Neutrophil (primary cell): ENCODE measurements at regions not wholly inside any gene's neighbourhood (a gene's known extent, or its start where the extent isn't known, plus 50 kb on each side); places are given as distances from the start of the nearest gene placed in this dataset.
A peak's percentile ranks its signal among the peaks of the same experiment; 100 is the strongest.

Source experiments
- H3K27ac ChIP-seq: fragments of 200-600 bp; sonication (generic); 2 replicates; pipeline ENCODE4 v1.5.1; 2016; ENCODE audit warnings: mild to moderate bottlenecking, moderate library complexity
- H3K27me3 ChIP-seq: fragments of 200-600 bp; sonication (generic); 2 replicates; pipeline ENCODE4 v1.6.0; 2016; ENCODE audit warnings: mild to moderate bottlenecking
- H3K36me3 ChIP-seq: fragments of 200-600 bp; sonication (generic); 2 replicates; pipeline ENCODE4 v1.5.1; 2017
- H3K4me1 ChIP-seq, 2 experiments: fragments of 200-600 bp in 1 of 2; sonication (generic) in 1 of 2; 1 replicate in 1 of 2; 2 replicates in 1 of 2; pipeline versions ENCODE4 v1.5.1 to v1.6.1; 2013 to 2016; ENCODE audit warnings: low read depth in 1 of 2, low read length in 1 of 2, mild to moderate bottlenecking in 1 of 2, moderate library complexity in 1 of 2; ENCODE audit not compliant: control insufficient read depth in 1 of 2, insufficient read depth in 1 of 2
- H3K4me3 ChIP-seq, 2 experiments: fragments of 200-600 bp in 1 of 2; sonication (generic) in 1 of 2; 1 replicate in 1 of 2; 2 replicates in 1 of 2; pipeline ENCODE4 v1.5.1; 2013 to 2016; ENCODE audit warnings: low read depth in 1 of 2, low read length in 1 of 2, mild to moderate bottlenecking in 1 of 2, moderate library complexity in 1 of 2
- H3K9me3 ChIP-seq: fragments of 200-600 bp; sonication (generic); 2 replicates; pipeline ENCODE4 v1.5.1; 2016
- TF ChIP-seq, protein P1 (sequence below): fragments of 200-600 bp; sonication (generic); IDR thresholded peaks from 2 replicates; pipeline ENCODE4 v1.5.1; 2016; ENCODE audit warnings: antibody characterized with exemption

DNA sequence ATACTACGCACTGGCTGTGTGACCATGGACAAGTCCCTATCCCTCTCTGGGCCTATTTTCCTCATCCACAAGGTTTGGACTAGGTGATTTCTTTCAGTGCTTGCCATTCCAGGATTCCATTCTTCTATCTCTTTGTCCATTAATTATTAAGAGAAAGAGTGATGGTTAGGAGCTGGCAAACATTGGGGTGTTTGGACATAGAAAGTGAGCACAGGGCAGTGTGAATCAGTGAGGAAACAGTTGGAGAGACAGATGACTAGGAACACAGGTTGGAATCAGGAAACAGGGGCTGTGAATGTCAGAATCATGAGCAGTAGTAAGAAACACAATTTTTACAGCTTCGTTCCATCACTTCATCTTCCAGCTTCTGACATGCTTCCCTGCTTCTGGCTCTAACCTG lies 211.8 kb downstream of the INSC start:
- no peak overlapping the region for H3K4me3 ChIP-seq
- no peak overlapping the region for H3K27ac ChIP-seq
- no peaks in the 10 kb centered on the region for H3K4me1 ChIP-seq
- TF ChIP-seq, protein P1, sequence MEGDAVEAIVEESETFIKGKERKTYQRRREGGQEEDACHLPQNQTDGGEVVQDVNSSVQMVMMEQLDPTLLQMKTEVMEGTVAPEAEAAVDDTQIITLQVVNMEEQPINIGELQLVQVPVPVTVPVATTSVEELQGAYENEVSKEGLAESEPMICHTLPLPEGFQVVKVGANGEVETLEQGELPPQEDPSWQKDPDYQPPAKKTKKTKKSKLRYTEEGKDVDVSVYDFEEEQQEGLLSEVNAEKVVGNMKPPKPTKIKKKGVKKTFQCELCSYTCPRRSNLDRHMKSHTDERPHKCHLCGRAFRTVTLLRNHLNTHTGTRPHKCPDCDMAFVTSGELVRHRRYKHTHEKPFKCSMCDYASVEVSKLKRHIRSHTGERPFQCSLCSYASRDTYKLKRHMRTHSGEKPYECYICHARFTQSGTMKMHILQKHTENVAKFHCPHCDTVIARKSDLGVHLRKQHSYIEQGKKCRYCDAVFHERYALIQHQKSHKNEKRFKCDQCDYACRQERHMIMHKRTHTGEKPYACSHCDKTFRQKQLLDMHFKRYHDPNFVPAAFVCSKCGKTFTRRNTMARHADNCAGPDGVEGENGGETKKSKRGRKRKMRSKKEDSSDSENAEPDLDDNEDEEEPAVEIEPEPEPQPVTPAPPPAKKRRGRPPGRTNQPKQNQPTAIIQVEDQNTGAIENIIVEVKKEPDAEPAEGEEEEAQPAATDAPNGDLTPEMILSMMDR, result no peak
- H3K27me3 ChIP-seq, result peaks cover 17% of the 10 kb centered on the region
- H3K36me3 ChIP-seq, result no peaks in the 10 kb centered on the region
- H3K9me3 ChIP-seq, result no peaks in the 10 kb centered on the region

DNA sequence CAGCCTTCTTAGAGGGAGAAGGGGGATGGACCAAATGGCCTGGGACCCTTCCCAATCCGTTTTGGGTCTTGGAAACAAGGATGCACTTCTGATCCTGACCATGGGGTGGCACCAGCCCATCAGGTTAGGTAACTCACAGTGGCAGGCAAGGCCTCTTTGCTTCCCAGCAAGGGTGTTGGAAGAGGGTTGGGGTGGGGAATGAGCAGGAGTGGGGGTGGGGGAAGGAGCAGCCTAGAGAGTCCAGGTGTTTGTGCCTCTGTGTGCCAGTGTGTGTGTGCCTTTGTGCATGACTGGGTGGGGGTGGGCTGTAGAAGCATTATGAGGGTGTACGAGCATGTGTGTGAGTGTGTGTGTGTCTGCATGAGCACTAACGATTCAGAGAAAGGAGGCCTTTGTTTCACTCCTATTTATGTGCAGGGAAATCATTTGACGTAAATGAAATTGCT lies 213.1 kb downstream of the INSC start:
- TF ChIP-seq, protein P1, result peak; percentile 44
- Histone ChIP-seq H3K4me1 (no peaks in the 10 kb centered on the region), H3K36me3 (no peaks in the 10 kb centered on the region), H3K27me3 (peaks cover 8% of the 10 kb centered on the region), H3K27ac (no peak overlapping the region), H3K9me3 (no peaks in the 10 kb centered on the region), H3K4me3 (no peak overlapping the region)

DNA sequence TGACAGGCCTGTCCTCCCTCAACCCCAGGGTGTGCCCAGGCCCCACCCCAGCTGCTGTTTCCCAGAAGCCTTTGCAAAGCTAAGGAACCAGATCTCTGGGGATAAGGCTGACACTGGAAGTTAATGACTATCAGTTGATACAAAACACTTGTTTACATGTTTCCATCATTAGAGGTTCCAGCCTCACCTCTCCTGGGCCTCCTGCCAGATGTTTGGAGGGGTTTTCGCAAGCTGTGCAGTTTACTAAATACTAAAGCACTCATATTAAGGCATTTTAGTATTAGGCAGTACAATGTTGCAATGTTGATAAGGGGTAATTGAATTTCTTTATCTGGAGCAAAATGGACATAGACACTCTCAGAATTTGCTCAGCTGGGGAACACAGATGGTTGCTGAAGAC lies 218.7 kb downstream of the INSC start:
- TF ChIP-seq, protein P1, result no peak
- Histone ChIP-seq H3K27ac (no peak overlapping the region), H3K4me1 (no peaks in the 10 kb centered on the region), H3K27me3 (no peaks in the 10 kb centered on the region), H3K36me3 (no peaks in the 10 kb centered on the region), H3K4me3 (no peak overlapping the region), H3K9me3 (no peaks in the 10 kb centered on the region)

DNA sequence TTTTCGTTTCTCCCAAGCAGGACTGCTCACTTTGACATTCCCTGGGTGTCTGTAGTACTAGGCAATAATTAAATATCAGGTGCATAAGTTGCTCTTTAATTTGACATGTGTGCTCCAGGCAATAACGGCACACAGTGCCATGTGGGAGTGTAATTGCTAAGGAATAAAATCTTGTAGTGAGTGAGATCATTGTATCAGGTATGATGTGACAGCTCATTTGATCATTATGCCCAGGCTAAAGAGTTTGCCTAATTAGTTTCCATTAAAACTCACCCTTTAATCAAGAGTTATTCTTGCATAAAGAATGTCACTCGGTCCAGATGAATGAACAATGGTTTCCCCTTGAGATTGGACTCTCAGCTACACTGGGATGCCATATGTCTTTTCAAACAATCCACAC lies 220.0 kb downstream of the INSC start:
- H3K36me3 ChIP-seq, result no peaks in the 10 kb centered on the region
- no peak overlapping the region for H3K4me3 ChIP-seq
- H3K27ac ChIP-seq, result no peak overlapping the region
- H3K27me3 ChIP-seq, result no peaks in the 10 kb centered on the region
- H3K4me1 ChIP-seq, result no peaks in the 10 kb centered on the region
- TF ChIP-seq, protein P1, result no peak
- no peaks in the 10 kb centered on the region for H3K9me3 ChIP-seq

DNA sequence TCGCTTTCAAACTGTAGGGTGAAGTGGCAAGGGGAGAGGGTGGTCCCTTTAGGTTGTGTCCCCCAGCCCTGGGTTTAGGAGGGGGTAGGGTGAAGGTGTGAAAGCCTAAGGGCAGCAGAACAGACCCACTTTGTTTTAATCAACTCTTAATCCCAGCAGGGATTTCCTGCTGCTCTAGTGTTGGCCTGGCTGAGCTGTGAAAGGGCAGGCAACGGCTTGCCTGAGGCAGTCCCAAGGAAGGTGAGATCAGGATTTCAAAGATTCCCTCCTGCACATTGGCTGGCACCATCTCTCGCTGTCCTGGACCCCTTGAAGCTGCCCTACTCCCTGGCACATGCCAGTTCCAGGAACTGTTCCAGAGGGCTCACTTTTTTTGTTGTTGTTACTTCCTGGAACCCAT lies 221.3 kb downstream of the INSC start:
- Histone ChIP-seq H3K36me3 (no peaks in the 10 kb centered on the region), H3K4me3 (no peak overlapping the region), H3K27me3 (no peaks in the 10 kb centered on the region), H3K4me1 (no peaks in the 10 kb centered on the region), H3K27ac (no peak overlapping the region), H3K9me3 (no peaks in the 10 kb centered on the region)
- TF ChIP-seq, protein P1, result no peak

DNA sequence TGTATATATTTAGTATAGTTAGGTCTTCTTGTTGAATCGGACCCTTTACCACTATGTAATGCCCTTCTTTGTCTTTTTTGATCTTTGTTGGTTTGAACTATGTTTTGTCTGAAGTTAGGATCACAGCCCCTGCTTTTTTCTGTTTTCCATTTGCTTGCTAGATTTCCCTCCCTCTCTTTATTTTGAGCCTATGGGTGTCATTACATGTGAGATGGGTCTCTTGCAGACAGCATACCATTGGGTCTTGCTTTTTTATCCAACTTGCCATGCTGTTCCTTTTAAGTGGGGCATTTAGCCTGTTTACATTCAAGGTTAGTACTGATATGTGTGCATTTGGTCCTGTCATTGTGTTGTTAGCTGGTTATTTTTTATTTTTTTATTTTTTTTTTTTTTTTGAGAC lies 224.6 kb downstream of the INSC start:
- no peaks in the 10 kb centered on the region for H3K4me1 ChIP-seq
- H3K27me3 ChIP-seq, result no peaks in the 10 kb centered on the region
- no peaks in the 10 kb centered on the region for H3K36me3 ChIP-seq
- H3K4me3 ChIP-seq, result no peak overlapping the region
- no peak overlapping the region for H3K27ac ChIP-seq
- TF ChIP-seq, protein P1, result no peak
- H3K9me3 ChIP-seq, result no peaks in the 10 kb centered on the region
